ENCODE measurements at regions not wholly inside any gene's neighbourhood (a gene's known extent, or its start where the extent isn't known, plus 50 kb on each side); places are given as distances from the start of the nearest gene placed in this dataset.

GRCh38 chr18:61001138-61001537, 332.1 kb upstream of the CDH20 start:
- no peak overlapping the region for H3K56ac ChIP-seq (ENCODE audit: insufficient read length, low read depth, low read length)
- H3K14ac ChIP-seq (ENCODE audit: insufficient read depth, low read length), result no peak overlapping the region
- Mint-ChIP-seq H3K36me3 (ENCODE audit: insufficient read depth in 1 of 3, low read depth in 3 of 3) (no peaks in the 10 kb centered on the region; a peak in 1 of 7 replicates), H3K4me1 (no peaks in the 10 kb centered on the region), H3K27me3 (ENCODE audit: low read depth) (no peaks in the 10 kb centered on the region), H3K4me3 (no peak overlapping the region), H3K27ac (no peak overlapping the region), H3K9me3 (peaks cover 2 to 3% of the 10 kb centered on the region in 2 experiments; a peak in 2 of 5 replicates)
- H3K79me2 ChIP-seq (ENCODE audit: insufficient read depth, low read length), result no peaks in the 10 kb centered on the region
- no peaks in the 10 kb centered on the region for H3K23me2 ChIP-seq (ENCODE audit: insufficient read length, low read depth, low read length, poor library complexity, severe bottlenecking)
- H4K20me1 ChIP-seq (ENCODE audit: control insufficient read depth, insufficient read depth, insufficient read length), result no peaks in the 10 kb centered on the region
- H2BK12ac ChIP-seq (ENCODE audit: insufficient read length, low read depth, low read length), result no peak overlapping the region
- H4K91ac ChIP-seq (ENCODE audit: insufficient read length, low read depth, low read length), result no peak overlapping the region
- H3K23ac ChIP-seq (ENCODE audit: insufficient read length, low read depth, low read length), result no peak overlapping the region
- H2BK5ac ChIP-seq (ENCODE audit: insufficient read length, low read length), result no peak overlapping the region
- no peak overlapping the region for H3K18ac ChIP-seq (ENCODE audit: insufficient read length, low read depth, low read length)
- H3K27me3 ChIP-seq (ENCODE audit: insufficient read depth, low read length), result no peaks in the 10 kb centered on the region
- H2BK15ac ChIP-seq (ENCODE audit: low read depth, low read length), result no peak overlapping the region
- no peak for TF ChIP-seq CTCF (conservative IDR thresholded peaks at IDR 0.05)
- no peak overlapping the region for H4K8ac ChIP-seq (replicated peaks; ENCODE audit: insufficient read length, low read depth, low read length)
- H3K4me2 ChIP-seq (ENCODE audit: insufficient read depth, insufficient read length, low read length), result no peak overlapping the region
- no peak overlapping the region for H4K5ac ChIP-seq (ENCODE audit: insufficient read length, low read depth, low read length)
- H2BK20ac ChIP-seq (ENCODE audit: low read depth, low read length, poor library complexity, severe bottlenecking), result no peak overlapping the region
- no peak overlapping the region for H2AFZ ChIP-seq (ENCODE audit: low read length)
- no peak overlapping the region for H3K4ac ChIP-seq (ENCODE audit: low read depth, low read length)
- H2BK120ac ChIP-seq (ENCODE audit: low read depth, low read length, poor library complexity, severe bottlenecking), result no peak overlapping the region
- H3K79me1 ChIP-seq (ENCODE audit: insufficient read depth, low read depth, low read length, poor library complexity, severe bottlenecking), result no peaks in the 10 kb centered on the region
- H2AK5ac ChIP-seq (ENCODE audit: insufficient read length, low read length), result no peak overlapping the region
- no peaks in the 10 kb centered on the region for H3K9me3 ChIP-seq (ENCODE audit: control insufficient read depth, low read depth, low read length)
- no peak overlapping the region for H3K27ac ChIP-seq (ENCODE audit: insufficient read length, low read depth, low read length)
- WGBS (ENCODE audit: extremely low coverage, insufficient read length, low lambda C conversion rate), result no CpG with 5 or more reads among the region's 2 CpGs
- H3T11ph ChIP-seq (ENCODE audit: low read length), result no peak overlapping the region
- H3K9ac ChIP-seq (ENCODE audit: extremely low read depth, insufficient read length, low read length), result no peak overlapping the region
- no peaks in the 10 kb centered on the region for H3K4me1 ChIP-seq (ENCODE audit: insufficient read depth, low read length)
- no peak for DNase-seq
